SK-N-SH treated with all-trans-retinoic acid at 6 μM for 48 hours (cell line): ENCODE measurements at regions not wholly inside any gene's neighbourhood (a gene's known extent, or its start where the extent isn't known, plus 50 kb on each side); places are given as distances from the start of the nearest gene placed in this dataset.

Experiments
- ARNTL ChIP-seq: fragments of 450-650 bp; formaldehyde crosslinking; IDR thresholded peaks from 2 replicates; pipeline ENCODE4 v1.5.0; 2020; ENCODE audit warnings: low read depth, mild to moderate bottlenecking, moderate library complexity, borderline replicate concordance
- BACH2 ChIP-seq: fragments of 250-450 bp; sonication (Bioruptor Pico); IDR thresholded peaks from 2 replicates; pipeline ENCODE4 v1.9.0; 2021; ENCODE audit warnings: mild to moderate bottlenecking, borderline replicate concordance
- CREB5 ChIP-seq: fragments of 250-450 bp; sonication (Bioruptor Pico); IDR thresholded peaks from 2 replicates; pipeline ENCODE4 v1.5.1; 2020; ENCODE audit warnings: low read depth, mild to moderate bottlenecking, moderate library complexity
- ESRRG ChIP-seq: fragments of 250-450 bp; sonication (Bioruptor Pico); IDR thresholded peaks from 2 replicates; pipeline ENCODE4 v1.6.1; 2021; ENCODE audit warnings: mild to moderate bottlenecking
- POU6F1 ChIP-seq: fragments of 250-450 bp; sonication (Bioruptor Pico); IDR thresholded peaks from 2 replicates; pipeline ENCODE4 v1.8.0; 2021; ENCODE audit warnings: low read depth, mild to moderate bottlenecking, moderate library complexity, borderline replicate concordance
- SNAI2 ChIP-seq: fragments of 250-450 bp; sonication (Bioruptor Pico); IDR thresholded peaks from 2 replicates; pipeline ENCODE4 v1.5.0; 2020; ENCODE audit warnings: mild to moderate bottlenecking, moderate library complexity
- TCF4 ChIP-seq: fragments of 250-450 bp; sonication (Bioruptor Pico); IDR thresholded peaks from 2 replicates; pipeline ENCODE4 v1.8.0; 2021; ENCODE audit warnings: mild to moderate bottlenecking, moderate library complexity, borderline replicate concordance
- ZC3H10 ChIP-seq: fragments of 250-450 bp; sonication (Bioruptor Pico); IDR thresholded peaks from 2 replicates; pipeline ENCODE4 v1.5.1; 2021; ENCODE audit warnings: mild to moderate bottlenecking, moderate library complexity
- ZFP3 ChIP-seq: fragments of 250-450 bp; sonication (Bioruptor Pico); IDR thresholded peaks from 2 replicates; pipeline ENCODE4 v1.5.0; 2020; ENCODE audit warnings: mild to moderate bottlenecking, moderate library complexity
- ZNF565 ChIP-seq: fragments of 450-650 bp; formaldehyde crosslinking; conservative IDR thresholded peaks from 2 replicates; pipeline ENCODE4 v1.5.0; 2020; ENCODE audit warnings: low read depth, mild to moderate bottlenecking, moderate library complexity

- no peak for TF ChIP-seq CREB5 (CRISPR knock-in tag)
- no peak for TF ChIP-seq SNAI2 (CRISPR knock-in tag)
- TF ChIP-seq POU6F1 (CRISPR knock-in tag): no peak
- no peak for TF ChIP-seq BACH2
- TF ChIP-seq ZFP3 (CRISPR knock-in tag): no peak
- no peak for TF ChIP-seq TCF4 (CRISPR knock-in tag)
- TF ChIP-seq ZC3H10 (CRISPR knock-in tag): no peak
- TF ChIP-seq ARNTL (CRISPR knock-in tag): no peak
- TF ChIP-seq ESRRG (CRISPR knock-in tag): no peak
- TF ChIP-seq ZNF565: no peak
Measured at GRCh38 chr18:38257661-38258060, 692.1 kb upstream of the CELF4 start.
